Fibroblast of skin of back (primary cell): ENCODE measurements at regions not wholly inside any gene's neighbourhood (a gene's known extent, or its start where the extent isn't known, plus 50 kb on each side); places are given as distances from the start of the nearest gene placed in this dataset.

Experiments
- DNase-seq: peaks from one replicate; pipeline ENCODE4 v3.0.0-alpha.2; 2013

DNA sequence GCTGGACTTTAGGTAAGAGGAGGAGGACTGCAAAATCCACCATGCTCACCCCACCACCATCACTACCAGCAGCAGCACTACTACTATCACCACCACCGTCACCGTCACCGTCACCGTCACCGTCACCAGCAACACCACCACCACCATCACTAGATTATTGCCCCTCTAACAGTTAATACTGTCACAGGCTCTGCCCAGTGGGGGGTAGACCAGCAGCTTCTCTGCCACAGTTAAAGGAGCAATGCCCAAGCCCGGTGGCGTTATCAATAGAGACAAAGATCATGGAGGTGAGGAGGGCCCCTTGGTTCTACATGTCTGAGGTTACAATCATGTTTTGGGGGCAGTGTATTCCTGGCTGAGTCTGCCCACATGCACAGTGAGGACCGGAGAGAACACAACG, 184.4 kb upstream of the DYNLRB2 start:
- DNase-seq = no peak

DNA sequence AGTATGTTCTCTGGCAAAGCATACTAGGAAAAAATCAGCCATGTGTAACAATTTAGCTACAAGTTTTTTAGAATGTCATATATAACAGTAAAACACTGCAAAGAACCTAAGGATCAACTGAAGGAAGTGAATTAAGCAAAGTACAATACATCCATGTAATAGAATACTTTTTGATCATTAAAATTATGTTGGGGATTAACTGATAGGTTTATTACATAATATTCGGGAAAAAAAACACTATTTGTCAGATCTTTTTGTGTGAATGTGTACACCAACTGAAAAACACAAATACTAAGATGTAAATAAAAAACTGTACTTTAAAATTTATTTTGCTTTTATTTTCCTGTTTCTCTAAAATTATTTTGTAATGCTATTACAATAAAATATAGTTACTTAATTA, 185.5 kb upstream of the DYNLRB2 start:
- DNase-seq = no peak

DNA sequence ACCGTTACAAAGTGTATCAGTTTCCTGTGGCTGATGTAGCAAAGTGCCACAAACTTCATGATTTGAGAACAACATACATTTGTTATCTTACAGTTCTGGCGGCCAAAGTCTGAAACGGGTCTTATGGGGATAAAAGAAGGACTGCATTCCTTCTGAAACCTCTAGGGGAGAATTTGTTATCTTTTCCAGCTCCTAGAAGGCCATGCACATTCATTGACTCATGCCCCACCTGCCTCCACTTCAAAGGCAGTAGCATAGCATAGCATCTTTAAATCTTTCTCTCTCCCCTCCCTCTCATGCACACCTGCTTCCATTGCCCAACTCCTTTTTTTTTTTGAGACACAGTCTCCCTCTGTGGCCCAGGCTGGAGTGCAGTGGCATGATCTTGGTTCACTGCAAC, 190.7 kb upstream of the DYNLRB2 start:
- no peak for DNase-seq

DNA sequence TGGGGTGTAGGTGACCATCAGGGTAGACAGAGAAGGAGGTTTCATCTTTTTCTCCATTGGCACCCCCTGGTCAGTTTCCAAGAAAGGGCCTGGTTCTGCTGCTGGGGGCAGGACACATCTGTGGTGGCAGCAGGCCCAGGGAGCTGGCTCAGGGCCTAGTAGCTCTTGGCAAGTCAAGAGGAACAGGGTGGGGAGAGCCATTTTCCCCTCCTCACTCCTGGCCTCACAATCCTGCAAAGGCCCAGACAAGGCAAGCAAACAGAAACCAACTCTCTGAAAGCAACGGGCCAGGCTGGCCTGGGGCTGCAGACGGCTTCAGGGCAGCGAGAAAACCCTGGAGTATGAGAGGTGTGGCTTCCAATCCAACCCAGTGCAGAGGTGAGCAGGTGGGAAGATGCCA, 192.9 kb upstream of the DYNLRB2 start:
- DNase-seq = no peak

DNA sequence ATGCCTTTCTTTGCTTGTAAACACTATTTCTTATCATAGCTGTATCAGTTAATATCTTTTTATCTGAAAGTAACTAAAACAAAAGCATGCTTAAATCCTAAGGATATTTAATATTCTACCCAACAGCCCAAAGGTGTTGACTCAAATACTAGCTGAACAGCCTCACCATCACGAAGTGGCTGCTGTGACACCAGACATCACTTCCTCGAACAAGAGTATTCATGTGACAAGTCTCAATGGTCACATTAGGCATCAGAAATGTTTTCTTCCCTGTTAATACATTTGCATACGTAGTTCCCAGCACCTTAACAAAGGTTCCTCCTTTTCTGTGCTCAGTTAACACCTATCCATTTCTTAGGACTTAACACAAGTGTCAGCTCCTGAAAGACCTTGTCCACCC, 193.8 kb upstream of the DYNLRB2 start:
- no peak for DNase-seq

DNA sequence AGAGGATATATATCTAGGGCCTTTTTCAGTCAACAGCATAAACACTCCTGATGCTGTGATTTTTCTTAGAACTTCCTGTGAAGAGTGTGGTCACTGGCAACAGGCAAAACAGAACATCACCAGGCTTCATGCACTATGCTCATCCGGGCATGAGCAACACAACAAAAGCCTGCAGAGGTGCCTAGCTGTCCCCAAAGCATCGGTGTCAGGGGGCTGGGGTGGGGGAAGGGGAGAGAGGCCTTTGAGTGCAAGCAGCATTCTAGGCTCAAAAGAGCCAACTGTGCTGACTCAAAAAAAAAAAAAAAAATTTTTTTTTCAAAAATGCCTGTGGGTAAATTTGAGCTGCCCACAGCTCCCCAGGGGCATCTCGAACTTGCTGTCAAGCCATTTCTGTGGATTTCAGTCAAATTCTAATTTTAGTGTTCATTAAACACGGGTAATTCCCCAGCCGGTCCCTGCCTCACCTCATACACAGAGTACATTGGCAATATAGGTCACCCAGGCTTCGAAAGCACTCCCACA, 194.6 kb upstream of the DYNLRB2 start:
- peak; percentile 76 for DNase-seq

DNA sequence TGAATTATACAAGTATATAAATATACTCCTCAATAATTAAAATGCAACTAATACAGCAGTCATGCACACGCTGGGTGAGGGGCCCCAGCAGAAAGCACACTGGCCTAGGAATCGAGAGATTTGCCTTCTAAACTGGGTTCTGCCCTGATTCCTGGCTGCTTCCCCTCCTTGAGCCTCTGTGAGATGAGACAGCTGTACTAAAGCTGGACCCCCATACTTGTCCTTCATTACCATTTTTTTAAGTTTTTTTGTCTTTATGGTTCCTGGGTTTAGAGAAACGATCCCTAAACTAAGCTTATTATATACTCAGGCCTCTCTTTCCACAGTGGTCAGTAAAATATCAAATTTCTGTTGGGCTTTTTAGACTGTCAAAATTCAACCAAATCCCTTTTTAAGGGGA, 195.1 kb upstream of the DYNLRB2 start:
- DNase-seq = no peak

DNA sequence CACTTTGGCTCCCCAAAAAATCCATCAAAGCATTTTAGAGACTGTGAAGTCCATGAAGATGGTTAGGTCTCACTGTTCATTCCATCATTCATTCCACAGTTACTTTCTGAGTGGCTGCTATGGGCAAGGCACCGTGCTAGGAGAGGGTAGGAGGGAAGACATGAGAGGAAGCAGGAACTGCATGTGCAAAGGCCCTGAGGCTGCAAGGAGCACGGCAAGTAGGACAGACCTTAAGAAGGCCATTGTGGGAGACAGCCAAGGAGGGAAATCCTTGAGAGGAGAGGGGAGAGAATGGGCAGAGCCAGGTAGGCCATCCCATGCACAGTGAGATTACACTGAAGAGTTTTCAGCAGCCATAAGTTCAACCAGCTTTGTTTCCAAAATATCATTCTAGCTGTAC, 196.2 kb upstream of the DYNLRB2 start:
- DNase-seq = no peak

DNA sequence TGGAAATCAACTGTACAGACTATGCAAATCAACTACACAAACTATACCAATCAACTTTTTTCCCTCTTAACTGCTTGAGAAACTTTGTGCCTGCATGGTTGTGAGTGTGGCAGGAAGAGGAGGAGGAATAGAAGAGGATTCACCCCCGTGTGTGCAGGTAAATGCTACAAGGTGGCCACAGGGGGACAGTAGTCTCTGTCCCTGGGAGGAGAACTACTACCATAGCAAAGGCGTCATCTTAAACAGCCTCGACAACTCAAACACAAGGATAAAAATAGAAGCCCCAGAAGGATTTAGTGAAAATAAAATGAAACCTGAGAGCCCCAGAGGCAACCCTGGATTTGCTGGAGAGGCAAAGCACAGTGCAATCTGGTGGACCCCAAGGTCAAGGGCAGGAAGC, 199.5 kb upstream of the DYNLRB2 start:
- no peak for DNase-seq

DNA sequence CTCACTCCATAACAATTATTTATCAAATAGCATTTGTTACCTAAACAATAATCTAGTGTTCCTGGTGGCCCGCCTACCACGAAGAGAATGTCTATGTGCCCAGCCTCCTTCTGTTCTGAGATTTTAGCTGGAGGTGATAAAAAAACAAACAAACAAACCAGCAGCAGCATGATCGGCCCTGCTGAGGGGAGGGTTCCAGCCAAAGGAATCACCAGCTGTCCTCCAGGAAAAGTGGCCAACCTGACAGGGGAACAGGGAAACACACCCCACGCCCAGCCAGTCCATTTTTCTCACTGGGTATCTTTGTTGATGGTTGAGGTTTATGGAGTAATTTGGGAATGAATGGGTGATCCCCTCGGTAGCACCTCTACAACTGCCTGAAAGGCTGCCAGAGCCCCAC, 203.0 kb upstream of the DYNLRB2 start:
- no peak for DNase-seq

DNA sequence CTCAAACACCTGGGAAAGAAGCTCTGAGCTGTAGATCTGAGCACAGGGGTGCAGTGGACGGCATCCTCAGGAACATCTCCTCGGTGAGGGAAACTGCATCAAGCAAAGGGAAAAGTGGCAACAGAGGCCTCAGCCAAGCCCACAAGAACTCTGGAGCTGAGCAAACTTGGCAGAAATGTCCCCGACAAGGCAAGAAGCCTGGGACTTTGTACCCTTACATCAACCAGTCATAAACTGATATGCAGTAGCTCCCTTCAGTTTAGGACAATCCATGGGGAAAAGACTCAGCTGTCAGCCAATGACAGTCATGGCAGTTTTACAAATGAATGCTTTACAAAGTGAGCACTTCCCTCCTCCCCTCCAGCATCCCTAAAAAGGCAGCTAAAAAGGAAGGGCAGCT, 210.0 kb upstream of the DYNLRB2 start:
- no peak for DNase-seq

DNA sequence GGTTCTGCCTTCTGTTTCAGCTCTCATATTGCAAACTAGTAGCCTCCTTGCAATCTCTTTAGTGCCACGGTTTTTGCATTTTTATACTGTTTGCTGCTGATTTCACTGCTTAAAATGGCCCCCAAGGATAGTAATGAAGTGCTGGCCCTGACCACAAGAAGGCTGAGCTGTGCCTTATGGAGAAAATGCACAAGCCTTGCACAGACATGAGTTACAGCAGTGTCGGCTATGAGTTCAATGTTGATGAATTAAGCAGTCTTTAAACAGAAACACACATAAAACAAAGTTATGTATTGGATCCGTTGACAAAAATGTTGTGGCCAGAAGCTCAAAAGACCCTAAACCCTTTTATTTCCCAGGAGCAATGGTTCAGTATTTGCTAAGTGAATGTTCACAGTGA, 210.6 kb upstream of the DYNLRB2 start:
- DNase-seq = no peak

DNA sequence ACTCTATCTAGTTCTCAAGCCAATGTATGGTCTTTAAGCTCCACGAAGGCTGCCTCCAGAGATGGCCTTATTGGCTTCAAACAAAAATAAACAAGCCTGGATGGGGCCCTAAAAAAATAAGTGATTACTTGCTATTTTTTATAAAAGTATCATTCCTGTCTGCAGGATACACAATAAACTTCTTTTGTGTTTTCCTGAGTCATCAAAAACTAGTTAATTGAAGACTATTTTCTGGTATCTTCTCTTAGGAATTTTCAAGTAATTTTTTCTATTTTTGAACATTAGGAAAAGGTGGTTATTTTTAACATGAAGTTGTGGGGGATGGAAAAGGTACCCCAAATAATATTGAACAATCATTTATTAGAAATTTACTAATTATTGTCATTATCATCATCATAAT, 213.1 kb upstream of the DYNLRB2 start:
- no peak for DNase-seq

DNA sequence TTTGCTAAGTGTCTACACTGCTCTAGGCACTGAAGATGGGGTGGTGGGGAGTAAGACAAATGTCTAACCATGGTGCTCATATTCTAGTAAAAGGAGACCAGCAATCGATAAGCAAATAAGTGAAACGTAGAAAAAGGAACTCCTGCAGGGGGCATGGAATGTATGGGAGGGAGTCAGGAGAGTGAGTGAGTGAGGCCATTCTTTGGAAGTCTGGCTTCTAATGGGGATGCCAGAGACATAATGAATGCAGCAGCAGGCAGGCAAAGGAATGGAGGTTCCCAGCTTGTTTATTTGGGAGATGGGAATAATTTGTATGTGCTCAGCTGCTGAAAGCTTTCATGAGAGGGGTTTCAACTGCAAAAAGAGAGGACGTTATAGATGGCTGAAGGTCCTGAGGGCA, 216.4 kb upstream of the DYNLRB2 start:
- DNase-seq = no peak

DNA sequence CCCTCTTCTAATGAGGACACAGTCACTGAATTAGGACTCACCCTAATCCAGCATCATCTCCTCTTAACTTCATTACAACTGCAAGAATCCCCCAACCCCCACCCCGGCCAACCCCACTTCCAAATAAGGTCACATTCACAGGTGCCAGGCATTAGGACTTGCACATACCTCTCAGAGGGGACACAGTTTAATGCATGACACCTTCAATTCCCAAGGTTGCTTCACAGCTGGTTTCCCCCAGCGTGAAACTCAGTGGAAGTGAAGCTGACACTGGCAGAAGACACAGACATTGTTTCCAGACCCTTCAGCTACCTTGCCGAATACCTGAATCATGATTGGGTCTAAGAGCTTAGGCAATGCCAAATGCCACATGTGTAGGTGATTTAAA, 217.0 kb upstream of the DYNLRB2 start:
- DNase-seq = no peak

DNA sequence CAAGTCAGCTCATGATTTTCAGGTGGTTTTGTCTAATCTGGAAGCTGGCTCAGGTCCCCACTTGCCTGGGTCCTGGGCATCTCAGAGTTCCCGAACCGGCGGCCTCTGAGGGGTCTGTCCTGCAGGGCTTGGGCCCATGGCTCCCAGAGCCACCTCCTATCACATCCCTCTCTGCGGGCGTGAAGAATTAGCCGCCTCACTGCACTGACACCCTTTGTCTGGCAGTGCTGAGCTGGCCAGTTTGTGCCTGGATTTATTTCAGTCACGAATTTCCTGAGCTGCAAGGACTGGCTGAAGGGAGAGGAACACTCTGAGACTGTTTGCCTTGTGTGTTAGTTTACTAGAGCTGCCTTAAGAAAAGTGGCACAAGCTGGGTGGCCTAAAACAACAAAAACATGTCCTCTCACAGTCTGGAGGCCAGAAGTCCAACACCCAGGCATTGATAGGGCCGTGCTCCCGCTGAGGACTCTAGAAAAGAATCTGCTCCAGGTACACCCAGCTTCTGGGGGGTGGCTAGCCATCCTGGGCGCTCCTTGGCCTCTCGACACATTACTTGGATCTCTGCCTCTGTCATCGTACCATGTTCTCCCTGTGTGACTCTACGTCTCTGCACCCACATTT, 217.5 kb upstream of the DYNLRB2 start:
- no peak for DNase-seq

DNA sequence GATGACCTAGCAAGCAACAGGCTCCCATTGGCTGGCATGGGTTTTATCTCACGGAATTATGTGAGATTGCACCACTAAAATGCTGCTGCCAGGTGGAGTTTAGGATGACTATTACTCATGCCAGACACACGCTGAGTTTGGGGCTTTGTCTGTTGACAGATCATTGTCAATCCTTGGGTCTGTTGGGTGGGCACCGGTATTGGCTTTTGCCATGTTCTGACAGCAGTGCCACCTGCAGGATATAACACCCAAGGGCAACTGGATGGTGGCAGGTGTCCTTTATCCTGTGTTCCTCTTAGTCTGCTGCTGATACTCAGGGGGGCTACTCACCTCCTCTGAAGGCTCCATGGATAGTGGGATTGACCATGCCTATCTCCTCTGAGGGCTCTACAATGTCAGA, 221.6 kb upstream of the DYNLRB2 start:
- DNase-seq = no peak

DNA sequence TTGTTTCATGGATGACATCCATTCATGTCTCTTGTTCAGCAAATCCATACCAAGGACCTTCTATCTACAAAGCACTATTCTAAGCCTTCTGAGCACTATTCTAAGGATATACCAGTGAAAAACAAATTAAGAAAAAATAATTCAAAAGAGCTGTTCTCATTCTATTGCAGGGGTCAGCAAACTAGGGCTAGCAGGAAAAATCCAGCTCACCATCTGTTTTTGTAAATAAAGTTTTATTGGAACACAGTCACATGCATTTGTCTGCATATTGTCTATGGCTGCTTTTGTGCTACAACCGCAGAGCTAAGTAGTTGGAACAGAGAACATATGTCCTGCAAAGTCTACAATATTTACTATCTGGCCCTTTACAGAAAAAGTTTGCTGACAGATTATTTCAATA, 222.7 kb upstream of the DYNLRB2 start:
- no peak for DNase-seq

DNA sequence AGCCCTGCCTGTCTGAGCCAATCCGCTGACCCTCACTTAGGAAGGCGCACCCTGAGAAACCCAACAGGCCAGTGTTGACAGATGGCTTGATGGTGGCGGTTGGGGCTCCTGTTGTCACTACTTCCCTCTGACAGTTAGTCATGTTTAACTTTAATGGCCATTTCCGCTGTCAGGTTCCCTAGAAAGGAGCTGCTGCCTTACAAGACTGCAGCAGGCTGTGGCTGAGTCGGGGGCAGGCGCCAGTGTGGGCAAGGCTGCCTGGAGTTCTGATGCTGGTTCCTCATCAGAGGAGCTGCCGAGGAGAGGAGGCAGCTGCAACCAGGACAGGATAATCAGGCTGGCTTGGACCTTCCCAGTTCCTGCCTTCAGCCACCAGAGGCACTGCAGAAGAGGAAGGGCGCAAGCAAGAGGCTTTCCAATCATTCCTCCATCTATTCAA, 223.2 kb upstream of the DYNLRB2 start:
- DNase-seq = no peak

DNA sequence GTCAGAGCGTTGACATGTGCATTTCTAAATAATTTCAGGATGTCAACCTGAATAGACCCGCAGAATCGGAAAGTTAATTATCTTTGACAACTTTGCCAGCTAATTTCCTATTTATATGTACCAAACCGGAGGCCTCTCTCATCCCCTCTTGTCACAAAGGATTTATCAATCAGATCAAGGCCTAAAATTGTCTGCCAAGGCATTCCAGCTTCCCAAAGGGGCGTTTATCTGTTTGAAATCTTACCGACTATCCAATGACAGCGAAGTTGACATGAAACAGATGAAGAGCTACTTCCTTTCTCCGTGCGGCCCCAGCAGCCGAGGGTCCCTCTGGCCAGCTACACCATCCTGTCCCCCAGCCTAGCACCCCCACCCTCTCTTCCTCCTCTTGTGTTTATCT, 223.7 kb upstream of the DYNLRB2 start:
- DNase-seq = no peak

DNA sequence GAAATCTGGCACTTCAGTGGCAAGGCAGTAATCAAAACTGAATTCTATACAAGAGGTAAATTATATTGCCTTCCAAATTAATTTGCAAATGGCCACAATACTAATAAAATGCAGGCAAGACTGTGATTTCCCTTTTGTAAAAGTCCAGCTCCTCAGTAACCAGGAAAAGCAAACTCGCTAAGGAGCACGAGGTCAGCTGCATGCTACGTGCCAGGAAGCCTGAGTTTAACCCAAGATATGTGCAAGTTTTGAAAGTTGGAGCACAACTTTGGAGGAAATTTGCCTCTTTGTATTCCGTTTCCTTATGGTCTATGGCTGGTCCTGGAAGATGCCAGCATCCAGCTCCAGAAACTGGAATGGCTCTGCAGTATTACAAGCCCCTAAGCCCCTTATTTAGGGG, 226.8 kb upstream of the DYNLRB2 start:
- no peak for DNase-seq

DNA sequence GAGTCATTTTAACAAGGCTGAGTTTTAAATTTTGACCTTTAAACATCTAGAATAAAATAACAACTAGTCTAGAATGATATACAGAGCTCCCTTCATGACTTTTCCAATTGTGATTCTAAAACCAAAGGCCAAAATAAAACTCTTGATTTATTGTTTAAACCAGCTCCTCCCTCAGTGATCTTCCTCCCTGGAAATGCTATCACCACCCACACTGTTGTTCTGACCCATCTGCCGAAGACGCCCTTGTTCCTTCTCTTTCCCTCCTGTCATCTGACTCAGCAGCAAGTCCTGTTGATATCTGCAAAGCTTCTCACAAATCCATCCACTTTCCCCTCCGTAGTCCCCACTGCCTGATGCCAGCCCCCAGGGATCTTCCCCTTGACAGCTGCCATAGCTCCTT, 231.6 kb upstream of the DYNLRB2 start:
- no peak for DNase-seq

DNA sequence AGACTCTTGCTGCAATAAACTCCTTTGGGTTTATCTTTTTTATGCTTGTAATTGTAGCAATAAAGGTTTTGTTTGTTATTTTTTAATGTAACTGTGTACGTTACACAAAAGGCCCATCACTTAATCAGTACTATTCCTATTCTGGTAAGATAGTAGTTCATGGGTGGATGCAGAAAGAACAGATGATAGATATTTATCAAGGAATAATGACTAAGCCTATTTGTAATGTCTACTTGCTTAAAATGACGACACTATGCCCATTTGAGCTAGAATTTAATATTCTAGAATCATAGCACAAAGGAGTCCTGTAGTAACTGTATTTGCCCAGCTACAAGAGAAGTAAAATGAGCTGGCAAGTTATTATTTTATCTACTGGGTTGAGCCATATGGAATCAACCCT, 235.4 kb upstream of the DYNLRB2 start:
- no peak for DNase-seq

DNA sequence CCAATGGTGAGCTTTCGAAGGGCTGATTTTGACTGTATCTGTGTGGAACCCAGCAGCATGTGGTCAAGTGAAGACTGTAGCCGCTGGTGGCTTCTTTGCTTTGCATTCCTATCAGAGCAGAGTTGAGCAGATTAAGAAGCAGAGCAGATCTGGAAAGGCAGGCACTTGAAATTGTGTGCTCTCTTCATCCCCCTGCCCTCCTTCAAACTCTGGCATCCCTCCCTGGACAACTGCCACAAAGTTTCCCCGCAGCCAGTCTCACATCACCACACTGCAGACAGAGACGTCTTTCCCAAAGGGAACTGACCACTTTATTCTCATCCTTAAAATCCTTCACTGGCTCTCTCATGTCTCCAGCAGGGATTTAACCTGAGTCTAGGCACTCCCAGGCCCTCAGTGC, 237.1 kb upstream of the DYNLRB2 start:
- no peak for DNase-seq

DNA sequence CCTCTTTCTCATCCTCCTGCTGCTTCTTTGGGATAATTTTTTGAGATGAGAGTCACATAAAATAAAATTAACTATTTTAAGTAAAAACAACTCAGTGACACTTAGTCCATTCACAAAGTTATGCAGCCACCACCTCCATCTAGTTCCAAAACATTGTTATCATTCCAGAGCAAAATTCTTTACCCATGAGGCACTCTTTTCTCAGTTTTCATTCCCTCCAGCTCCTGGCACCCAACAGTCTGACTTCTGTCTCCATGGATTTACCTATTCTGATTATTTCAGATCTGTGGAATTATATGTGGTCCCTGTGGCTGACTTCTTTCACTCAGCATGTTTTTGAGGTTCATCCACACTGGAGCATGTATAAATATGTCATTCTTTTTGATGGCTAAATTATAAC, 239.9 kb upstream of the DYNLRB2 start:
- DNase-seq = peak; percentile 95
